CD14-positive monocyte (primary cell): ENCODE measurements at regions not wholly inside any gene's neighbourhood (a gene's known extent, or its start where the extent isn't known, plus 50 kb on each side); places are given as distances from the start of the nearest gene placed in this dataset.

ENCODE experiments used
- DNase-seq, 3 donors: peaks; one replicate each; pipeline ENCODE4 v3.0.0-alpha.2; 2011 to 2022
- H2AFZ ChIP-seq: 2 replicates; pipeline ENCODE4 v1.6.0; 2012; ENCODE audit warnings: mild to moderate bottlenecking, low read depth, low read length, inconsistent platforms; ENCODE audit not compliant: insufficient read depth, poor library complexity, severe bottlenecking
- H3K27ac ChIP-seq, 2 donors: 1 replicate in 1 of 2; 2 replicates in 1 of 2; pipeline ENCODE4 v1.5.1; 2012 to 2013; ENCODE audit warnings: low read length in 2 of 2, control low read depth in 1 of 2, inconsistent platforms in 1 of 2, low read depth in 1 of 2, mild to moderate bottlenecking in 1 of 2
- H3K27me3 ChIP-seq, 2 donors: one replicate each; pipeline versions ENCODE4 v1.6.0 to v1.6.1; 2011 to 2013; ENCODE audit warnings: low read length in 2 of 2; ENCODE audit not compliant: control insufficient read depth in 2 of 2, insufficient read depth in 2 of 2
- H3K36me3 ChIP-seq, 2 donors: replicated peaks in 1 of 2; 1 replicate in 1 of 2; 2 replicates in 1 of 2; pipeline versions ENCODE4 v1.5.1 to v1.6.1; 2012 to 2013; ENCODE audit warnings: low read length in 2 of 2, control low read depth in 1 of 2, inconsistent platforms in 1 of 2, mild to moderate bottlenecking in 1 of 2; ENCODE audit not compliant: insufficient read depth in 2 of 2, control insufficient read depth in 1 of 2
- H3K4me1 ChIP-seq, 2 donors: 1 replicate in 1 of 2; 2 replicates in 1 of 2; pipeline versions ENCODE4 v1.5.1 to v1.6.1; 2012 to 2013; ENCODE audit warnings: low read length in 2 of 2, control low read depth in 1 of 2, inconsistent platforms in 1 of 2, mild to moderate bottlenecking in 1 of 2, moderate library complexity in 1 of 2; ENCODE audit not compliant: insufficient read depth in 2 of 2, control insufficient read depth in 1 of 2
- H3K4me2 ChIP-seq: replicated peaks from 2 replicates; pipeline ENCODE3; 2012; ENCODE audit warnings: low read length, moderate library complexity, mild to moderate bottlenecking; ENCODE audit not compliant: poor library complexity, severe bottlenecking; ENCODE audit errors: extremely low read depth
- H3K4me3 ChIP-seq, 3 experiments: fragments of 200-600 bp in 1 of 3; sonication (generic) in 1 of 3; replicated peaks in 1 of 3; 1 replicate in 2 of 3; 2 replicates in 1 of 3; pipeline ENCODE4 v1.5.1; 2011 to 2013; ENCODE audit warnings: low read length in 3 of 3, mild to moderate bottlenecking in 3 of 3, control low read depth in 2 of 3, low read depth in 2 of 3, inconsistent platforms in 1 of 3, moderate library complexity in 1 of 3
- H3K79me2 ChIP-seq: 2 replicates; pipeline ENCODE4 v1.6.0; 2012; ENCODE audit warnings: mild to moderate bottlenecking, control low read depth, inconsistent platforms, low read length, moderate library complexity; ENCODE audit not compliant: insufficient read depth
- H3K9ac ChIP-seq: 2 replicates; pipeline ENCODE4 v1.6.0; 2017; ENCODE audit warnings: low read length, mild to moderate bottlenecking; ENCODE audit not compliant: insufficient read depth, poor library complexity, severe bottlenecking
- H3K9me3 ChIP-seq, 2 donors: replicated peaks in 1 of 2; 1 replicate in 1 of 2; 2 replicates in 1 of 2; pipeline versions ENCODE4 v1.5.1 to v1.6.1; 2012 to 2013; ENCODE audit warnings: low read length in 2 of 2, control low read depth in 1 of 2; ENCODE audit not compliant: control insufficient read depth in 1 of 2, insufficient read depth in 1 of 2
- H4K20me1 ChIP-seq: 2 replicates; pipeline ENCODE4 v1.6.0; 2012; ENCODE audit warnings: mild to moderate bottlenecking, low read length, control low read depth, moderate library complexity; ENCODE audit not compliant: insufficient read depth
- H3K27ac Mint-ChIP-seq, 7 donors: one replicate each; pipeline ENCODE4 v1.8.0; 2020; ENCODE audit warnings: mild to moderate bottlenecking in 7 of 7, mixed read lengths in 7 of 7, moderate library complexity in 6 of 7, inconsistent platforms in 2 of 7
- H3K27me3 Mint-ChIP-seq, 3 donors: one replicate each; pipeline ENCODE4 v1.8.0; 2021 to 2022; ENCODE audit warnings: low read depth in 3 of 3, mild to moderate bottlenecking in 3 of 3, mixed read lengths in 3 of 3, moderate library complexity in 3 of 3, inconsistent platforms in 1 of 3
- H3K36me3 Mint-ChIP-seq, 2 donors: one replicate each; pipeline ENCODE4 v1.8.0; 2020; ENCODE audit warnings: mixed read lengths in 2 of 2, inconsistent platforms in 1 of 2, mild to moderate bottlenecking in 1 of 2
- H3K4me1 Mint-ChIP-seq: one replicate; pipeline ENCODE4 v1.8.0; 2020; ENCODE audit warnings: mild to moderate bottlenecking, mixed read lengths
- H3K4me3 Mint-ChIP-seq, 2 donors: one replicate each; pipeline ENCODE4 v1.8.0; 2020; ENCODE audit warnings: mild to moderate bottlenecking in 2 of 2, mixed read lengths in 2 of 2, moderate library complexity in 1 of 2
- H3K9me3 Mint-ChIP-seq, 7 donors: one replicate each; pipeline ENCODE4 v1.8.0; 2020 to 2022; ENCODE audit warnings: mixed read lengths in 7 of 7, mild to moderate bottlenecking in 6 of 7, moderate library complexity in 6 of 7, inconsistent platforms in 2 of 7
- CTCF ChIP-seq: fragments of 200-600 bp; IDR thresholded peaks from one replicate; pipeline ENCODE4 v1.8.0; 2022; ENCODE audit warnings: antibody characterized with exemption, mild to moderate bottlenecking
- WGBS: methylation state at CpG from one replicate; pipeline ENCODE4 v1.1.5; 2013; ENCODE audit warnings: missing lambda C conversion rate; ENCODE audit not compliant: insufficient coverage; 5-methylcytosine and 5-hydroxymethylcytosine counted together
- intact Hi-C, 2 donors: fragments of 100-400 bp; cut with micrococcal nuclease; formaldehyde crosslinking; loops; one replicate each; pipeline versions ENCODE4 v1.15.0 to v1.15.1; 2023

- Mint-ChIP-seq H3K4me3 (no peak overlapping the region), H3K9me3 (peaks cover 0 to 4% (median 0%) of the 10 kb centered on the region in 7 donors), H3K36me3 (no peaks in the 10 kb centered on the region), H3K27me3 (peaks cover 0 to 5% (median 3%) of the 10 kb centered on the region in 3 donors), H3K27ac (no peak overlapping the region), H3K4me1 (no peaks in the 10 kb centered on the region)
- no peaks in the 10 kb centered on the region for H4K20me1 ChIP-seq
- H2AFZ ChIP-seq: no peak overlapping the region
- no peak for TF ChIP-seq CTCF
- no peak overlapping the region for H3K9ac ChIP-seq
- 89% methylated on average over 9 of the region's 13 CpGs for WGBS
- H3K4me2 ChIP-seq: no peak overlapping the region
- DNase-seq: no peak
- no peaks in the 10 kb centered on the region for H3K36me3 ChIP-seq
- intact Hi-C loops: no loop called here
- no peaks in the 10 kb centered on the region for H3K79me2 ChIP-seq
- no peak overlapping the region for H3K4me3 ChIP-seq
- no peak overlapping the region for H3K27ac ChIP-seq
- H3K27me3 ChIP-seq: no peaks in the 10 kb centered on the region
- H3K4me1 ChIP-seq: no peaks in the 10 kb centered on the region
- H3K9me3 ChIP-seq: no peaks in the 10 kb centered on the region
Measured at GRCh38 chr2:19746611-19747309, 155.0 kb downstream of the TTC32 start.

GRCh38 chr2:19746137-19746600 lies 155.6 kb downstream of the TTC32 start:
- no peak overlapping the region for H3K4me3 Mint-ChIP-seq

More at GRCh38 chr2:19746137-19746600, 155.6 kb downstream of the TTC32 start:
- H3K4me1 ChIP-seq: no peaks in the 10 kb centered on the region
- no peaks in the 10 kb centered on the region for H3K27me3 ChIP-seq
- H3K36me3 ChIP-seq: no peaks in the 10 kb centered on the region
- no peak overlapping the region for H2AFZ ChIP-seq
- H3K4me3 ChIP-seq: no peak overlapping the region
- H3K4me2 ChIP-seq: no peak overlapping the region
- Mint-ChIP-seq H3K4me1 (no peaks in the 10 kb centered on the region), H3K27me3 (peaks cover 0 to 5% (median 3%) of the 10 kb centered on the region in 3 donors), H3K27ac (no peak overlapping the region), H3K36me3 (no peaks in the 10 kb centered on the region), H3K9me3 (peaks cover 0 to 4% (median 0%) of the 10 kb centered on the region in 7 donors)
- no peak for DNase-seq
- no peak overlapping the region for H3K27ac ChIP-seq
- no peaks in the 10 kb centered on the region for H4K20me1 ChIP-seq
- no peak overlapping the region for H3K9ac ChIP-seq
- intact Hi-C loops: no loop called here
- H3K79me2 ChIP-seq: no peaks in the 10 kb centered on the region
- H3K9me3 ChIP-seq: no peaks in the 10 kb centered on the region
- TF ChIP-seq CTCF: no peak
- 94% methylated on average over 2 of the region's 8 CpGs for WGBS
